HepG2 (cell line): ENCODE measurements at regions not wholly inside any gene's neighbourhood (a gene's known extent, or its start where the extent isn't known, plus 50 kb on each side); places are given as distances from the start of the nearest gene placed in this dataset.
A peak's percentile ranks its signal among the peaks of the same experiment; 100 is the strongest.

ENCODE experiments used
- ATF4 ChIP-seq, 2 experiments: fragments of 450-650 bp in 1 of 2; sonication (generic) in 1 of 2; formaldehyde crosslinking; IDR thresholded peaks; 2 replicates each; pipeline versions ENCODE4 v1.5.0 to v1.8.0; 2020 to 2022; ENCODE audit warnings: mild to moderate bottlenecking in 1 of 2, missing genetic modification reagents in 1 of 2
- DDIT3 ChIP-seq: sonication (generic); formaldehyde crosslinking; IDR thresholded peaks from 2 replicates; pipeline ENCODE4 v1.4.0; 2020; ENCODE audit warnings: mild to moderate bottlenecking, missing genetic modification reagents
- EEA1 ChIP-seq: sonication (generic); formaldehyde crosslinking; IDR thresholded peaks from 2 replicates; pipeline ENCODE4 v1.5.1; 2020; ENCODE audit warnings: mild to moderate bottlenecking, missing genetic modification reagents, borderline replicate concordance
- JDP2 ChIP-seq: sonication (generic); formaldehyde crosslinking; IDR thresholded peaks from 2 replicates; pipeline ENCODE4 v1.8.1; 2022; ENCODE audit warnings: missing genetic modification reagents, borderline replicate concordance
- JUNB ChIP-seq: sonication (generic); formaldehyde crosslinking; IDR thresholded peaks from 2 replicates; pipeline ENCODE4 v1.8.0; 2022; ENCODE audit warnings: missing genetic modification reagents, mild to moderate bottlenecking, borderline replicate concordance
- KDM1A ChIP-seq: IDR thresholded peaks from 2 replicates; pipeline ENCODE4 v1.6.1; 2016; ENCODE audit warnings: missing compliant biosample characterization
- KIAA2018 ChIP-seq: sonication (generic); formaldehyde crosslinking; IDR thresholded peaks from 2 replicates; pipeline ENCODE4 v1.5.0; 2020; ENCODE audit warnings: mild to moderate bottlenecking, missing genetic modification reagents, borderline replicate concordance
- KLF16 ChIP-seq, 2 experiments: sonication (generic) in 1 of 2; formaldehyde crosslinking in 1 of 2; IDR thresholded peaks; 2 replicates each; pipeline versions ENCODE4 v1.6.1 to v1.8.0; 2016 to 2023; ENCODE audit warnings: missing genetic modification reagents in 2 of 2, missing compliant biosample characterization in 1 of 2
- NFE2 ChIP-seq: sonication (generic); formaldehyde crosslinking; IDR thresholded peaks from 2 replicates; pipeline ENCODE4 v1.4.0; 2020; ENCODE audit warnings: missing genetic modification reagents
- NFIB ChIP-seq: sonication (generic); formaldehyde crosslinking; IDR thresholded peaks from 2 replicates; pipeline ENCODE4 v1.9.0; 2021; ENCODE audit warnings: missing genetic modification reagents, mild to moderate bottlenecking, borderline replicate concordance
- ONECUT2 ChIP-seq: sonication (generic); formaldehyde crosslinking; IDR thresholded peaks from 2 replicates; pipeline ENCODE4 v1.4.0; 2020; ENCODE audit warnings: missing genetic modification reagents
- RNF219 ChIP-seq: sonication (generic); formaldehyde crosslinking; IDR thresholded peaks from 2 replicates; pipeline ENCODE4 v1.5.0; 2020; ENCODE audit warnings: mild to moderate bottlenecking, missing genetic modification reagents
- SNAI1 ChIP-seq: sonication (generic); formaldehyde crosslinking; IDR thresholded peaks from 2 replicates; pipeline ENCODE4 v1.5.0; 2020; ENCODE audit warnings: mild to moderate bottlenecking, missing genetic modification reagents, borderline replicate concordance
- ZFP36L2 ChIP-seq: sonication (generic); formaldehyde crosslinking; IDR thresholded peaks from 2 replicates; pipeline ENCODE4 v1.4.0; 2020; ENCODE audit warnings: missing genetic modification reagents
- ZMYM2 ChIP-seq: sonication (generic); formaldehyde crosslinking; IDR thresholded peaks from 2 replicates; pipeline ENCODE4 v1.8.0; 2022; ENCODE audit warnings: mild to moderate bottlenecking, missing genetic modification reagents
- ZNF484 ChIP-seq: sonication (generic); formaldehyde crosslinking; IDR thresholded peaks from 2 replicates; pipeline ENCODE4 v1.5.1; 2020; ENCODE audit warnings: mild to moderate bottlenecking, low read depth, missing genetic modification reagents, borderline replicate concordance
- ZNF780A ChIP-seq: sonication (generic); formaldehyde crosslinking; IDR thresholded peaks from 2 replicates; pipeline ENCODE4 v1.8.0; 2022; ENCODE audit warnings: mild to moderate bottlenecking, missing genetic modification reagents, moderate library complexity
- ZZZ3 ChIP-seq: sonication (generic); formaldehyde crosslinking; IDR thresholded peaks from 2 replicates; pipeline ENCODE4 v1.4.0; 2020; ENCODE audit warnings: missing genetic modification reagents, mild to moderate bottlenecking, borderline replicate concordance

- TF ChIP-seq JDP2 (CRISPR knock-in tag), result no peak
- no peak for TF ChIP-seq ZFP36L2
- peak in 1 of 2 experiments; percentile 17; a peak in 1 of 4 replicates for TF ChIP-seq ATF4 (CRISPR knock-in tag; IDR thresholded peaks at IDR 0.05)
- TF ChIP-seq NFE2 (CRISPR knock-in tag), result no peak
- TF ChIP-seq ONECUT2, result 0 out of 2 replicates have a peak, but pooled peaks have one; percentile 10
- TF ChIP-seq EEA1 (CRISPR knock-in tag), result no peak
- TF ChIP-seq ZMYM2 (CRISPR knock-in tag), result no peak
- no peak for TF ChIP-seq KIAA2018 (CRISPR knock-in tag)
- TF ChIP-seq ZNF484 (CRISPR knock-in tag), result no peak
- TF ChIP-seq NFIB (CRISPR knock-in tag), result no peak
- TF ChIP-seq ZZZ3 (CRISPR knock-in tag), result no peak
- no peak for TF ChIP-seq ZNF780A (CRISPR knock-in tag)
- TF ChIP-seq KDM1A (CRISPR knock-in tag), result no peak
- 0 out of 2 replicates have a peak, but pooled peaks have one; percentile 21 for TF ChIP-seq RNF219 (CRISPR knock-in tag)
- no peak for TF ChIP-seq KLF16 (CRISPR knock-in tag; IDR thresholded peaks at IDR 0.05)
- TF ChIP-seq DDIT3, result no peak
- no peak for TF ChIP-seq JUNB (CRISPR knock-in tag)
- TF ChIP-seq SNAI1, result no peak
These were observed 110.9 kb downstream of the HFE start (continued) for GRCh38 chr6:26197933-26198721.
